HG02885 (cell line): ENCODE measurements at regions not wholly inside any gene's neighbourhood (a gene's known extent, or its start where the extent isn't known, plus 50 kb on each side); places are given as distances from the start of the nearest gene placed in this dataset.

Experiments used
- ATAC-seq: cut with Tn5 transposase; IDR thresholded peaks from one replicate; pipeline ENCODE4 v1.9.1; 2021; ENCODE audit warnings: mild to moderate bottlenecking; ENCODE audit not compliant: unreplicated experiment, poor library complexity

DNA sequence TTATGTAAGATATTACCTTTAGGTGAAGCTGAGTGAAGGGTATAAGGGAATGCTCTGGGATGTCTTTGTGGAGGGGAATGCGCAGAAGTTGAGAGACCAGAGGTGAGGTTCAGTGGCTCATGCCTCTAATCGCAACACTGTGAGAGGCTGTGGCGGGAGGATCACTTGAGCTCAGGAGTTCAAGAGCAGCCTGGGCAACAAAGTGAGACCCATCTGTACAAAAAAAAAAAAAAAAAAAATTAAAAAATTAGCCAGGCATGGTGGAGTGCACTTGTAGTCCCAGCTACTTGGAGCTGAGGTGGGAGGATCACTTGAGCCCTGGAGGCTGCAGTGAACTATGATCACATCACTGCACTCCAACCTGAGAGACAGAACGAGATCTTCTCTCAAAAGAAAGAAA lies 57.3 kb upstream of the SP3 start:
- no peak for ATAC-seq

DNA sequence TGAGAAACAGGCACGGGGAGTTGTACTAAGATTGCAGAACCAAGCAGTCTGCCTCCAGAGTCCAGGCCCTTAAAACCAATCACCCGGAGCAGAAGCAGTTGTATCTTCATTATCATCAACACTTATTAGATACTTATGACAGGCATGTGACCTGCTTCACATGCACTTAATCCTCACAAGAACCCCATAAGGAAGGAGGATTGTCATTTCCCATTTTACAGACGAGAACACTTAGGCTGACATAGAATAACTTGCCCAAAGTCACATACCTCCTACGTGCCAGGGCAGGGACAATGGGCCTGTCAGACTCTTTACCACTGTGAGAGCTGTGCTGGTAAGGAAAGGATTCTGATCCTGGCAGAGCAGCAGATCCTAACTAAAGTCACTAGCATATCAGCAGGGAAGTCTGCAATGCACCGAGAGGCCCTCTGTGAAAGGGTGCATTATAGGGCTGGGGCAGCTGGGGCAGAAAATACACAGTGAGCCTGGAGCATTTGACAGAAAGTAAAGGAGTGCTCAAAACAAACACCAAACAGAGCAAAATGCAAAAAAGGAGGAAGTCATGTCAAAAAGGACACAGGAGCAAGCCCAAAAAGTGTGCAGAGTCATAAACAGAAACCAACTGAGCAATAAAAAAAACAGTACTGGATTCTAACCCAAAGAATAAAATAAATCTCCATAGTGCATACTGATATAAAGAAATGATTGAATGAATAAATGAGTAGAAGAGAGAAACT lies 55.9 kb upstream of the SP3 start:
- peak; percentile 59 for ATAC-seq

DNA sequence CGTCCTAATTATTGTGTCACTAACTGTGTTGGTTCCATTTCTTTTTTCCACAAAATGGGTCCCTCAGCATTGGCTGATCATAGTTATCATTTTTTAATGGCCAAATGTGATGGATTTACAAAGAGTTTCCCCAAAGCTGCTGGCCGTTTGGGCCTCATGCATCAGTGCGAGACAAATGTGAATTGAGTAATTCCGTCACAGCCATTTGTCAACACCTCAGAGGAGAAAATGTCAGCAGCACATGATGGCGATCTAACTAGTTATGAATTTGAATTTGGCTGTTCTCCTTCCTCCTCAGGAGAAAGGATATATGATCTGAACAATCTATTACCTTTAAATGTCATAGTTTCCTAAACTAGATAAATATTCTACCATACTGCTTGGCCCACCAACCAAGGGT lies 54.9 kb upstream of the SP3 start:
- no peak for ATAC-seq

DNA sequence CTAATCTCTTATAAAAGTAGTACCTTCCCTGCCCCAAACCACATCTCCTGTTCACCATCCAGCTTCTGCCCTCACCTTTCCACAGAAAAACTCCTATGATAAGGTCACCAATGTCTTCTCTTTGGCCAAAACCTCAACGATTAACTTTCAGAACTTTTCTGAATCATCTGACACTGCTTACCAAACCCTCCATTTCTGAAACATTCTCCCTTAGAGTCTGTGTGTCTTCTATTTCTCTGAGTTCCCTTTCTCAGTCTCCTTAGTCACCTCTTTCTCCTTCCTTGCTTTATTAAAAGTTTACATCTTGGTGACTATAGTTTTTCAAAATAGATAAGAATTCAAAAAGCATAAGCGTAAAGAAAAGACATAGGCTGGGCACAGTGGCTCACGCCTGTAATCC lies 51.3 kb upstream of the SP3 start:
- no peak for ATAC-seq

DNA sequence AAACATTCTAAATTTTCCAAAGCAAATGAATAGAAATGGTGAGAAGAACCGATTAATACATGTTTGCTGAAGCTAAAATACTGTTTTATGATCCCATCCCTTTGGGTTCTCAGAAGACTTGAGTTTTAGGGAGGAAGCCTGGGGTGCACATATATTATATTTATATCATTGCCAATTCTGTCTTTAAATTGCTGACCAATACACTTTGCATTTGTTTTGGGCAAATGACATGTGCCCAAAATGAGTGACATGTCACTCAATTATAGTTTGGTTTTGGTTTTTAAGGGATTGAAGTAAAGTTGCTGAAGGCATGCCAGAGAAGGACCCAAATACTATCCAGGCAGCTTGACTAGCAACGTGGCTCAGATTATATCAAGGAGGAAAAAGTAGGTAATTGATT lies 50.3 kb upstream of the SP3 start:
- no peak for ATAC-seq
